Neural crest cell (in vitro differentiated cells): ENCODE measurements at regions not wholly inside any gene's neighbourhood (a gene's known extent, or its start where the extent isn't known, plus 50 kb on each side); places are given as distances from the start of the nearest gene placed in this dataset.

Source experiments
- DNase-seq: peaks from one replicate; pipeline ENCODE4 v3.0.0; 2021; ENCODE audit warnings: low read depth, mixed read lengths, low spot score
- H3K27ac Mint-ChIP-seq: one replicate; pipeline ENCODE4 v1.8.0; 2021; ENCODE audit warnings: mild to moderate bottlenecking, mixed read lengths; ENCODE audit not compliant: unreplicated experiment
- H3K27me3 Mint-ChIP-seq: 2 replicates; pipeline ENCODE4 v1.8.0; 2021; ENCODE audit warnings: low read depth, mild to moderate bottlenecking, mixed read lengths
- H3K36me3 Mint-ChIP-seq: 2 replicates; pipeline ENCODE4 v1.8.0; 2021; ENCODE audit warnings: low read depth, mild to moderate bottlenecking, mixed read lengths
- H3K4me1 Mint-ChIP-seq: 2 replicates; pipeline ENCODE4 v1.8.0; 2021; ENCODE audit warnings: mixed read lengths
- H3K4me3 Mint-ChIP-seq: one replicate; pipeline ENCODE4 v1.8.0; 2021; ENCODE audit warnings: mild to moderate bottlenecking, mixed read lengths
- H3K9me3 Mint-ChIP-seq: 2 replicates; pipeline ENCODE4 v1.8.0; 2021; ENCODE audit warnings: mixed read lengths
- TF ChIP-seq, protein P1 (sequence below): fragments of 200-600 bp; sonication (generic); conservative IDR thresholded peaks from 2 replicates; pipeline ENCODE4 v1.5.0; 2021; ENCODE audit warnings: antibody characterized with exemption, mild to moderate bottlenecking

DNA sequence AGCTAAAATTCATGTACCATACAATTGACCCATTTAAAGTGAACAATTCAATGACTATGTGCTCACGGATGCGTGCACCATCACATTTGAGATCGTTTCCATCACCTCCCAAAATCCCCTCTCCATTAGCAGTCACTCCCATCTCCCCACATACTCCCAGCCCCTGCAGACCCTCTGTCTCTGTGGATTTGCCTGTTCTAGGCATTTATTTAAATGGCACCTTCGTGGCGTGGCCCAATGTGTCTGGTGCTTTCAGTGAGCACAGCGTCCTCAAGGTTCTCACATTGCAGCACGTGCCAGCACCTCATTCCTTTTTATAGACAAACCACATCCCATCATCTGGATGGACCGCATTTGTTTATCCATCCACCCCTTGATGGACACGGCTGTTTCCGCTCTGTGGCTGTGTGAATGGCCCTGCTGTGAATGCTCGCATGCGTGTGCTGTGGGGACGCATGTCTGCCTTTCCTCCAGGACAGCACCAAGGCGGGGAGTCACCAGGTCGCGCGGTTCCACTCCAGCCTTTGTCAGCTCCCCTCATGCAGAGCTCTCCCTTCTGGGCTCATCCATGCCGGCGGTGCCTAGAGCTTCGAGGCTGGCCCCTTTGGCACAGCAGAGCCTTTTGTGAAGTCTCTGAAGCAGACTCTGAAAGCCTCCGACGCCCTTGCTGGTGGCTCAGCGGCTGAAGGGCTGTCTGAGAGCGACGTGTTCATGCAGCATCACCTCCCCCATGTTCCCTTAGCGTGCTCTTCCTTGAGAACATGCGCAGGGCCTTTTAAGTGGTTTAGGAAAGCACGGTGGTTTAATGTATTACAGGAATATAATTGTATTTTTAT is 184.4 kb downstream of the KIF26A start:
- Mint-ChIP-seq H3K4me3 (no peak overlapping the region), H3K27me3 (peaks cover 4% of the 10 kb centered on the region), H3K9me3 (no peaks in the 10 kb centered on the region), H3K4me1 (no peaks in the 10 kb centered on the region), H3K27ac (no peak overlapping the region), H3K36me3 (no peaks in the 10 kb centered on the region)
- TF ChIP-seq, protein P1, sequence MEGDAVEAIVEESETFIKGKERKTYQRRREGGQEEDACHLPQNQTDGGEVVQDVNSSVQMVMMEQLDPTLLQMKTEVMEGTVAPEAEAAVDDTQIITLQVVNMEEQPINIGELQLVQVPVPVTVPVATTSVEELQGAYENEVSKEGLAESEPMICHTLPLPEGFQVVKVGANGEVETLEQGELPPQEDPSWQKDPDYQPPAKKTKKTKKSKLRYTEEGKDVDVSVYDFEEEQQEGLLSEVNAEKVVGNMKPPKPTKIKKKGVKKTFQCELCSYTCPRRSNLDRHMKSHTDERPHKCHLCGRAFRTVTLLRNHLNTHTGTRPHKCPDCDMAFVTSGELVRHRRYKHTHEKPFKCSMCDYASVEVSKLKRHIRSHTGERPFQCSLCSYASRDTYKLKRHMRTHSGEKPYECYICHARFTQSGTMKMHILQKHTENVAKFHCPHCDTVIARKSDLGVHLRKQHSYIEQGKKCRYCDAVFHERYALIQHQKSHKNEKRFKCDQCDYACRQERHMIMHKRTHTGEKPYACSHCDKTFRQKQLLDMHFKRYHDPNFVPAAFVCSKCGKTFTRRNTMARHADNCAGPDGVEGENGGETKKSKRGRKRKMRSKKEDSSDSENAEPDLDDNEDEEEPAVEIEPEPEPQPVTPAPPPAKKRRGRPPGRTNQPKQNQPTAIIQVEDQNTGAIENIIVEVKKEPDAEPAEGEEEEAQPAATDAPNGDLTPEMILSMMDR, result no peak
- DNase-seq, result no peak

DNA sequence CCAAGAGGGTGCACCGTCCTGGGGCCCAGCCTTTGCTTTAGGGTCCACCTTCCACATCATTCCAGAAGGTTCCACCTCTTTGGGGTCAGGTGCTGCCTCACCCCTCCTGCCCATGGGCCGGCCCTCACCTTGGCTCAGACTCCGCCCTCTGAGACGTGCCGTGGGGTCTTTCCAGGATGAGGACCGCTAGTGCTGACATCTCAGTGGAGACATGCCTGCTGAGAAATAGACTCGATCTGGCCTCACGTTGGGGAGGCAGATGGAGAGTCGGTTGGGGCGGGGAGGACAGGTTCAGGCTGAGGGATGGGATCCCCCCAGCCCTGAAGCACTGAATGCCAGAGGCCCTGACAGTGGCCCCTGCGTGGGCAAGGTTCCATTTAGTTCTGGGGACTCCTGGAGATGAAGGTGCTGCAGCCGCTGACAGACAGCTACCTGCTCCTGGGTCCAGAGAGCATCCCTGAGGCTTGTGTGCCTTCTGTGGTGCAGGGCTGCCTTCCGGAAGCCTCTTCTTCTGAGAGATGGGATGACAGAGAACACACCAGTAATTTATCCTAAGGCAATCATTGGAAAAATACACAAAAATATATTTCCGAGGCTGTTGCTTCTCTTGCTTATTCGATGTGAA is 185.3 kb downstream of the KIF26A start:
- TF ChIP-seq, protein P1, result no peak
- Mint-ChIP-seq H3K9me3 (no peaks in the 10 kb centered on the region), H3K4me1 (no peaks in the 10 kb centered on the region), H3K27ac (no peak overlapping the region), H3K4me3 (no peak overlapping the region), H3K27me3 (peaks cover 4% of the 10 kb centered on the region), H3K36me3 (no peaks in the 10 kb centered on the region)
- no peak for DNase-seq

DNA sequence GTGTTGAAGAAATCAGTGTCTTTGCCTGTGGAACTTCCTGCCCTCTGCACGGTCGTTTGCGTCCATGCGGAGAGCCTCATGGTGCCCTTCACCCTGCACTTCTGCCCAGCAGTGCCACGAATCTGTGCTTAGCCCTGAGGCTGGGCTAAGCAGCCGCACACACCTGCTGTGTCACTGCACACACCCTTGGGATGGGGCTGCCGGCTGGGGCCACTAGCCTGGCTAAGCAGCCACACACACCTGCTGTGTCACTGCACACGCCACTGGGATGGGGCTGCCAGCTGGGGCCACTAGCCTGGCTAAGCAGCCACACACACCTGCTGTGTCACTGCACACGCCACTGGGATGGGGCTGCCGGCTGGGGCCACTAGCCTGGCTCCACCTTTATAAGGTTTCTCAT is 188.5 kb downstream of the KIF26A start:
- Mint-ChIP-seq H3K9me3 (peaks cover 17% of the 10 kb centered on the region), H3K4me3 (no peak overlapping the region)
- no peak for DNase-seq

DNA sequence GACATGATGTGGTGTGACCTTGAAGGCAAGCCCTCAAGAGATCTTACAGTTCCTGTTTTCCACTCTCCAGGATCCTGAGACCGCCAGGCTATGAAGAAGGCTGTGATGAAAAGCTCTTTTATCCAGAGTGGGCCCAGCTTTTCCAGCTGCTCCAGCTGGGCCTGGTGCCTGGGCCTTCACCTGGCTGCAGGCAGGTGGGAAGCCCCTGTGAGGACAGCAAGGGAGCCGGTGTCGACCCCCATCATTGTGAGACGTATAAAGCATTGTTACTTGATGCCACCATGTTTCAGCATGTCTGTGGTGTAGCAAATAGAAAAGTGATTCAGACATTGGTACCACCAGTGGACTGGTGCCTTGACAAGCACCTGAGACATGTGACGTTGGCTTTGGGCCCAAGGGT is 190.2 kb downstream of the KIF26A start:
- Mint-ChIP-seq H3K4me1 (no peaks in the 10 kb centered on the region), H3K4me3 (no peak overlapping the region), H3K9me3 (peaks cover 17% of the 10 kb centered on the region), H3K36me3 (no peaks in the 10 kb centered on the region), H3K27ac (no peak overlapping the region), H3K27me3 (peaks cover 9% of the 10 kb centered on the region)
- TF ChIP-seq, protein P1, result no peak
- DNase-seq, result no peak

More for the DNA sequence above, 188.5 kb downstream of the KIF26A start:
- TF ChIP-seq, protein P1, result no peak
- Mint-ChIP-seq H3K36me3 (no peaks in the 10 kb centered on the region), H3K4me1 (no peaks in the 10 kb centered on the region), H3K27ac (no peak overlapping the region), H3K27me3 (peaks cover 10% of the 10 kb centered on the region)

DNA sequence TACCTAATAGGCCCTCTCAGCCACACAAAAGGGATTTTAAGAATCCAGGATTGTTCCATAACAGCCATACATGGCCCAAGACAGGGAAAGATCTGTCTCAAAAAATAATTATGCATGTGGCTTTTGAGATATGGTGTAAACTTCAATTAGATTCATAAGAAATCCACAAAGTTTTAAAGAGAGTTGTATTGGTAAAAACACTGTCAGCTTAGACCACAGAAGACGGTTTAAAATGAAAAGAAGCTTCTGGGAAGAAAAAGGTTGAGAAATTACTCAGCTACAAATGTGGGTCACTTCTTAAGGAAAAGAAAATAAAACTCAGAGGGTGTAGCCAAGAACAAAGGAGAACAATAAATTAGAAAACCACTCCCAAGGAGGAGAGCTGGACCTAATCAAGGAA is 191.4 kb downstream of the KIF26A start:
- TF ChIP-seq, protein P1, result no peak
- Mint-ChIP-seq H3K9me3 (peaks cover 17% of the 10 kb centered on the region), H3K4me3 (no peak overlapping the region), H3K4me1 (peaks cover 4% of the 10 kb centered on the region), H3K27ac (no peak overlapping the region), H3K36me3 (no peaks in the 10 kb centered on the region), H3K27me3 (peaks cover 15% of the 10 kb centered on the region)
- no peak for DNase-seq
